HG02678 (cell line): ENCODE measurements at regions not wholly inside any gene's neighbourhood (a gene's known extent, or its start where the extent isn't known, plus 50 kb on each side); places are given as distances from the start of the nearest gene placed in this dataset.
"Not testable (repeated sequence)": the region's sequence is repeated elsewhere in the genome, so short reads cannot be mapped to it uniquely, and the experiment has no call there.

ENCODE experiments used
- ATAC-seq: cut with Tn5 transposase; IDR thresholded peaks from one replicate; pipeline ENCODE4 v1.9.1; 2021; ENCODE audit warnings: mild to moderate bottlenecking, moderate library complexity; ENCODE audit not compliant: unreplicated experiment

DNA sequence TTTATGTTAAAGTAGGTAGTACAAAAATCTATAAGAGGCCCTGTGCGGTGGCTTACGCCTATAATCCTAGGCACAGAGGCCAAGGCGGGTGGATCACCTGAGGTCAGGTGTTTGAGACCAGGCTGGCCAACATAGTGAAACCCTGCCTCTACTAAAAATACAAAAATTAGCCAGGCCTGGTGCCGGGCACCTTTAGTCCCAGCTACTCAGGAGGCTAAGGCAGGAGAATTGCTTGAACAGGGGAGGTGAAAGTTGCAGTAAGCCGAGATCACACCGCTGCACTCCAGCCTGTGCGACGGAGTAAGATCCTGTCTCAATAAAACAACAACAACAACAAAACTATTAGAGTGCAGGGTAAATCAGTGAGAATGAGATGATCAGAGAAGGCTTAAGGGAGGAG lies 634.5 kb downstream of the NR2F1-AS1 start:
- ATAC-seq = no peak

DNA sequence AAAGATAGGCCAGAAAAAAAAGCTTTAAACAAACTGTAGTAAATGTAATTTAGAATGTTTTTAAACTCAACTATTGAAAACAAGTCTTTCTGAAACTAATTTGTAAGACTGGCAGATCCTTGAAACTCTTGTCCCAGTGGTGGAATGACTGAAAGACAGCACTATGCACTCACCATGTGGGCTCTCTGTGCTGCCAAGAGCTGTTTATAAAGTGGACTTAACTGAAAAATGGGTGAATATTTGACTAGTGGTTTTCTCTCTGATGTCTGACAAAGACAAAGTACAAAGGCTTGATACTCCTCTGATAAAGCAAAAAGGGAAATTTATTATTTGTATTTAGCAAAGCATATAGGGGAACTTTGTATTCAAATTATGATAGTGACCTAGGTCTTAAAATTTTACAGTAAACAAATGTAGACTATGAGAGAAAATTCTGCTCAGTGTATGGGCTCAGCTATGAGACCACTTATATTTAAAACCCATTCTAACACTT lies 635.4 kb downstream of the NR2F1-AS1 start:
- ATAC-seq = peak; percentile 49

DNA sequence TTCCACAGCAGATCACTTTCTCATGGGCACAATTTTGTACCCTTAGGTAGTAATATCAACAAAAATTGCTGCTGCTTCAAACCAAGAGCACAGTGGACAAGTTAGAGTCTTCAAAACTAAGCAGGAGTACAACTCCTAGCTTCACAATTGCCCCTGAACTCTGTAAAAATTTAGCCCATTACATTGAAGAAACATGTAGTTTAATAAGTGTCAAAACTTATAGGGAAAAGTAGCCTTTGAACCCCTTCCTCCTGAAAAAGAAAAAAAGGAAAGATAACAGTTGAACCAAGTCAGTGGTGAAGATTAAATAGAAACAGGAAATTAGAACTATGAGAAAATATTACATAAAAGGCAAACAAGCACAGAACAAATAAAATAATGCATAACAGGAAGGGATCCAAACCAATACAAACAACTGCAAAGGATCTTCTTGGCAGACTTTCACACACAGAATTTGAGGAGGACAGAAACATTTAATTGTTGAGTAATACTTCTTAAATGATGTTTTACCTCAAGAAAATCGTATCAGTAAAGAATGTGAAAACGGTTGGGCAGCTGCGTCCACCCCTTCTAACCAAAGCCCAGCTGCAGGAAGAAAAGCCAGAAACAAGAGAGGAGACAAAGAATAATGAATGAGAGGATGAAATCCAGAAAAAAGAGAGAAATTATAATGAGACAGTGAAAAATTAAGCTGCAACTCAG lies 636.0 kb downstream of the NR2F1-AS1 start:
- no peak for ATAC-seq

DNA sequence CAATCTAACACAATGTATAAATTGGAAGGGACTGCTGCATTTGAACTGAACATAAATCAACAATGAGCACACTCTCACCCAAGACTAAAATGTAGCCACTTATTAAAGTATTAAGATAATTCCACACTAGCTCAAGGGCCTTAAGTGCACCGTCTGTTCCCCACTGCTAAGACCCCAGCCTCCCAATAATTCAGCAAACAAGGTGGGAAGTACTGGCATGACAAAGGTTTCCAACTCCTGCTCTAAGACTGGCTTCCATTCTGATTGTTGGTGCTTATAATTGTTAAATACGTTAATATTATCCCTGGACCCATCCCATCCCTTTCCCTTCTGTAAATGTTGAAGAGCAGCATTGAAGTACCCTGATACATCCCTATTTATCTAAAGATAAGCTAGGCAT lies 636.7 kb downstream of the NR2F1-AS1 start:
- no peak for ATAC-seq

DNA sequence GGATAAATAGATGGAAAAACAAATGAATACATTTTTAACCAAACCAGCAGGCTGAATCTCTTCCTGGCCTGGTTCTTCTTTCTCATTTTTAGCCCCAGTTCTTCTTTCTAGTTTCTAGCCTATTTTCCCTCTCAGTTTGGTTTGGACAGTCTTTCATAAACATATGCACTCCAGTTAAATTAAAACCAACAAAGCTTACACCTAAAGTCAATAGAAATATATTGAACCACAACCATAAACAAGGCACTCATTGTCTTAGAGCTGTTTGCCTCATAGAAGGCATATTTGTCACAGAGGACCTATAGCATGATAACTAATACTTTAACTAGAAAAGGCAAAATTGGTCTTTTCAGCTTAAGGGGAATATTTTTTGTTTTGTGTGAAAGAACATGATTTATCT lies 638.3 kb downstream of the NR2F1-AS1 start:
- ATAC-seq = no peak

DNA sequence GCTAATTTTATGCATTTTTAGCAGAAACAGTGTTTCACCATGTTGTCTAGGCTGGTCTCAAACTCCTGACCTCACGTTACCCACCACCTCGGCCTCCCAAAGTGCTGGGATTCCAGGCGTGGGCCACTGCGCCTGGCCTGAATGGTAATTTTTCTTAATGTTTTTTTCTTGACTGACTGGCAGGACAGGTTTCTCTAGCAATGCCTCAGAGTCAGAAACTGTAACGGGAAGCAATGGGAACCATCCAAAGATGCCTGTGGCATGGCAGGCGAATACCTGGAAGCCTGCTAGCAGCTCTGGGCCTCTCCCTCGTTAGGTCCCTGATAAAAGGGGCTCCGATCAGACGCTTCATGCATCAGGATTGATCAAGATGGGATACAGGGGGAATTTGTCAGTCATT lies 639.2 kb downstream of the NR2F1-AS1 start:
- ATAC-seq = no peak

DNA sequence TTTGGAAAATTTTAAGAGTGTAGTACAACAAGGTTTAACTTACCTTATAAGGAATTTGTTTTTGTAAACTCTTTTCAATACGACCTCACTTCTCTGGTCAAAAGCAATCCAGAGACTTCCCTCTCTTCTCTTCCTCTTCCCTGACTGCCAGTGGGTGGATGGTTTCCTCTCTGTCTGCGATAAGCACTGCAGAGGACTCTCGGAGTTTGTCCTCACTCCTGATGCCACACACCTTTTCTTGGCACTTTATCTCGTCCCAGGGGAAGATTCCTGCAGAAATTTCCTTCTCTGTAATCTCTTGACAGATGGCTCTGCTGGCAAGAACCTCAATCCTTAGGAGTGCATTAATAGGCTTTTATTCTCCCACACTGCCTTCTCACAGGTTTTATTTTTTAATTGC lies 641.6 kb downstream of the NR2F1-AS1 start:
- no peak for ATAC-seq

DNA sequence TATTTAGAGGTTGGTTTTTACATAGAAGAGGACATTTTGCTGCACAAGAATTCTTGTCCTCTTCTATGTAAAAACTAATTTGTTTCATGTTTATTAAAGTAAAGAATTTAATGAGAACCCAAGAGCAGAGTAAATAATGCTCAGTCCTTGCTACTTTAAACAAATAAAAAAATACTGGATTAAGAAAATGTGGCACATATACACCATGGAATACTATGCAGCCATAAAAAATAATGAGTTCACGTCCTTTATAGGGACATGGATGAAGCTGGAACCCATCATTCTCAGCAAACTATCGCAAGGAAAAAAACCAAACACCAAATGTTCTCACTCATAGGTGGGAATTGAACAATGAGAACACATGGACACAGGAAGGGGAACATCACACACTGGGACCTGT lies 643.6 kb downstream of the NR2F1-AS1 start:
- not testable (repeated sequence) for ATAC-seq

DNA sequence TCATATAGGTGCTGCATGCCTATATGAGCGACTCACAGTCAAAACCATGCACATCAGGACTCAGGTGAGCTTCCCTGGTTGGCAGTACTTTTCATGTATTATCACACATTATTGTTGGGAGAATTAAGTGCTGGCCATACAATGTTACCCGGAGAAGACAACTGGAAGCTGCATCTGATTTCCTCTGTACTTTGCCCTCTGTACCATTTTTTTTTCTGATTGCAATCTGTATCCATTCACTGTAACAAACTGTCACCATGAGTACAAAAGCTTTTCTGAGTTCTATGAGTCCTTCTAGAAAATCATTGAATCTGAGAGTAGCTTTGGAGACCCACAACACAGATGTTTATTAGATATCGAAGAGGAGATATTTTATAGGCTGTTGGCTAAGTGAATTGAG lies 651.0 kb downstream of the NR2F1-AS1 start:
- no peak for ATAC-seq

DNA sequence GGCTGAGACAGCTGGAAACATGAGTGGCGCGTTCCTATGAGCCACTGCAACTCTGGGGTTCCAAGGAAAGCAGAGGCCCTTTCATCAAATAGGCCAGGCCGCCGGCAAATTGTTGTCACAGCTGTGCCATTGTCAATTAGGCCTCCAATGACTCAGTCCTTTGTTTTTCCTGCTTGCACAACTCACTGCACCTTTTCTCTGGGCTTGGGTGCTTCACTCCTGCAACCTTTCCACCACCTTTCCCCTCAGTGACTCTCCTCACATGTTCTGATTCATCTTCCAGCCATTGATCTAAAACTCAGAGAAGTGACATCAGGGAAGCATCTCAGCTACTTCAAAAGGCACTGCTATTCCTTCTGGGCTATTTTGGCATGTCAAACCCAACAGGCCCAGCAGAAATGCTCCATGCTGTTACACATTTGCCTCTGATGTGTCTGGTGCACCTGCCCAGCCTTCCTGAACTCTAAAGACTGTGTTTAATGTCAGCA lies 653.7 kb downstream of the NR2F1-AS1 start:
- no peak for ATAC-seq

DNA sequence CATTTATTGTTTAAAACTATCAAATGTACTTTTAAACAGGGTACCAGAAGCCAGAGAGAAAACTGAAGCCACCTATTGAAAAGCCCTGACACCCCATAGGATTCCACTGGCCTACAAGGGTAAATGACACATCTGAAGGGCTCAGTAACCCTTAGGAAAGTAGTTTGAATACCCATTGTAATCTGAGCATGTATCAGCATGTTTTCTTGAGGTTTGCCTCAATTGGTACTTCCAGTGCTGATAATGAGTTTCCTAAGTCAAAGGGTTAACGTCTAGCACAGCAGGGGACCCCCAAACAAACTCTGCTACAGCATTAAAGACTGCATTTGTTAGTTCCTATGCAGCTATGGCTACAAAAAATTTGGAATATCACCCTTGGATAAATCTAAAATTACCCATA lies 657.1 kb downstream of the NR2F1-AS1 start:
- no peak for ATAC-seq

DNA sequence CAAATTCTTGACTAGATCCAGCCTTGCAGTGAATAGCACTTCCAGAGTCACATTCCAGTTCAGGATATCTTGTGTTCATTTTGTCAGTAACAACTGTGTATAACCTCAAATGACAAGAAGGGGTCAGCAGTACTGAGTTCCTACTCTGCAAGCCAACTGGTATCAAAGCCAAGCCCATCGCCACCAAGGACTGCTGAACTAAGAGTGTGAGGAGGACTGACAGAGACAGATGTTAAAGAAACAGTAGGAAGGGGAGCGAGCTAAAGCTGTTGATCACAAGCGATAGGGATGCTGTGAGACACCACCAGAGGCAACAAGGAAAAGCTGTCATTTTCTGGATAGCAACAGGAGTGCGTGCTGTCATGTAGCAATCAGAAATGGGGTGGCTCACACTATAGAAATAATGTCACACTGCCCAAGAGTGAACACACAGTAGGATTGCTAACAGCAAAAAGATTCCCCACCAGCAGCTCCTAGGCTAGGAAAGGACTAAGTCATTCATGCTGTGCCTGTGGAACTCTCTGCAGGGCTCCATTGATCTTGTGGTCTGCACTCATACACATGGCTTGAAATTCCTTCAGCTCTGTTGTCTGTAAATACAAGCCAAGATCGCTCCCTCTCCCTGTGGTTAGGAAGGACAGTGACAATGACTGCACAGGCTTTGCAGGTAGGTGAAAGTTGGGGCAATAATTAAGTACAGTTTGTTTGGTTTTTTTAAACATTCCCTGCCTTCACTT lies 658.6 kb downstream of the NR2F1-AS1 start:
- ATAC-seq = no peak

DNA sequence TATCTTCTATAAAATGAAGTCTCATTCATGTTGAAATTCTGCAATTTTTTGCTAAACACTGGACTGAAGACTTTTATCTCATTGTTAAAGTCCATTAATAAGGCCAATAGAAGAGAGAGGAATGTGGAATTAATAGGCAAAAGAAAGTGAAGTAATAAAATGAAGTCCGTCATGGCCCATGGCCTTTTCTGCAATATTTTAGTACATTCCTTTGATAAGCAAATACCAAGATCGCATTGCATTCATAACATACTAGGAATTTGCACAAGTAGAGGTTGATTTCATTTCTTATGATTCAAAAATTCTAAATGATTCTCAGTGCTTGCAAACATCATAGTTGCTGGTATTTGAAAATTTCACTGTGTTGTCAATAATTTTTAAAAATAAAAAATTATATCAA lies 664.0 kb downstream of the NR2F1-AS1 start:
- ATAC-seq = no peak

DNA sequence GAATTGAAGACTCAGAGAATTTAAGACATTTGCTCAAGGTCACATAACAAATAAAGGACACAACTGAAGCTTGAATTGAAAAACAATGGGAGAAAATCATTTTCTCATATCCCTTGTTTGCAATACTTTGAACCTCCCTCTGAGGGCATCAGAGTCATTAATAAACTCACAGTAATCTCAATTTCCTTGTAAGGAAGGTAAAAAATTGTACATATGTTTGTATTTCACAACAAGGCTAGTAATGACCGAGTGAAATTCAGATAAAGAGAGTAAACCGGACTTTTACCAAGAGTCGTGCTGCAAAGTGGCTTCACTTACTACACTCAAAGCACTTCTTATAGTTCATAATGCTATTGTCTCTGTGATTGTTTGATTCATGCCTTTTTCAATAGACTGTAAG lies 665.0 kb downstream of the NR2F1-AS1 start:
- ATAC-seq = no peak

DNA sequence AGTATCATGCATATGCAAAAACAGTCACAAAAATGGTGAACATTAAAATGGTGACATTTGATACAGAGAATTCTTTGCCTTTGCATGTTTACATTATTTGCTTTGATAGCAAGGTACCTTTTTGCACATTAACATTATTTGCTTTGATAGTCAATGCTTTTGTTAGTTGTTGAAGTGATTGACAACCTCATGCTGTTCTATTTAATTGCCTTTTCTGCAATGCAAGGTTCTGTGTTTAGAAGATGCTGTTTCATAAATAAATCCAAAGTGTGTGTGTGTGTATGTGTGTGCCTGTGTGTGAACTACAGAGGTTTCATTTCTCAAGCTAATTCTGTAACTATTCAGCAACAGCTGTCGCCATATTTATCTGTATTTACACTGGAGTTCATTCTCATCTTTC lies 668.7 kb downstream of the NR2F1-AS1 start:
- ATAC-seq = no peak

DNA sequence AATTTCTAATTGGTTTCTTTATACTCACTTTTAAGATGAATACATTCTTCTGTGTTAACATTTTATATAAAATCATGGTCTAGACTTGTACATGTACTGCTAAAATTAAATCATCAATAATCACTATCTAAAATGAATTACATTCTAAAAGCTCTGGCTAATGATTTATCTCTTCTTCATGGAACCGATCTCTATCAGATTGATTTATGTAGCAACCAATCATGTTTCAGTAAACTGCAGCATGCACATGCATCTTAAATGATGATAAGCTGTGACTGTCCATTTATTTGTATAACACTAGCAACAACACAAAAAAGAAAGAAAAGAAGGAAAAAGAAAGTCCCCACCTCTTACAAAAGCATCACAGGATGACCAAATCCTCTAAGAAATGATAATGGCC lies 669.2 kb downstream of the NR2F1-AS1 start:
- ATAC-seq = no peak

DNA sequence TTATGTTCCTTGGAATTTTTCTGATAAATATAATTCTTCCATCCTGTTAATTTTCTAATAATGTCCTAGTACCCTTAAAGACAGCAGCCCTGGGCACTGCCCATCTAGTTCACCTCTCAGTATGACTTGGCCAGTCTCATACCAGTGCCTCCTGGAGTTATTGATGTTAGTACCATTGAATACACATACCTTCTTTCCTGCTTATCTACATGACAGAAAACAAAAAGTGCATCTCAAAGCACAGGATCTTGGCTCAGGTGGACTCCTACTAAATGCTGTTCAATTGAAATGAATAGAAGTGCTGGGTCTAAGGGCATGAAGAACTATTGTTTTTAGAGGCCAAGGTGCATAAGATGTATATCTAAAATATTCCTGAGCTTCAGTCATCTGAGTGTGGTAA lies 669.7 kb downstream of the NR2F1-AS1 start:
- no peak for ATAC-seq

DNA sequence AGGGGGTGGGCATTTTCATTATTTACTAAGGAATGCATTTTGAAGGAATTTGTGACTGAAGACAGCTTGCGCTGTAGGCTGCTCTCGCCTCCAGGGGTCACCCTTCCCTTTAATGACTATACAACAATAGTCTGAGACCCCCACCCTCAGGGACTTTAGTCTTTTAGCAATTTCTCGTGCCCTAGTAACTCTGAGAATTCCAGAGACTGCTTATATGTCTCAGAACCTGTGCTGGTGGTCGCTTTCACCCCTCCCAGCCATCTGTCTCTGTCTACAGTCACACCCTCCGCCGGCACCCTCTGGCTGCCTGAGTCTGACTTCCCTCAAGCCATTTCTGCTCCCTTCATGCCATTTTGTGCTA lies 671.4 kb downstream of the NR2F1-AS1 start:
- no peak for ATAC-seq

DNA sequence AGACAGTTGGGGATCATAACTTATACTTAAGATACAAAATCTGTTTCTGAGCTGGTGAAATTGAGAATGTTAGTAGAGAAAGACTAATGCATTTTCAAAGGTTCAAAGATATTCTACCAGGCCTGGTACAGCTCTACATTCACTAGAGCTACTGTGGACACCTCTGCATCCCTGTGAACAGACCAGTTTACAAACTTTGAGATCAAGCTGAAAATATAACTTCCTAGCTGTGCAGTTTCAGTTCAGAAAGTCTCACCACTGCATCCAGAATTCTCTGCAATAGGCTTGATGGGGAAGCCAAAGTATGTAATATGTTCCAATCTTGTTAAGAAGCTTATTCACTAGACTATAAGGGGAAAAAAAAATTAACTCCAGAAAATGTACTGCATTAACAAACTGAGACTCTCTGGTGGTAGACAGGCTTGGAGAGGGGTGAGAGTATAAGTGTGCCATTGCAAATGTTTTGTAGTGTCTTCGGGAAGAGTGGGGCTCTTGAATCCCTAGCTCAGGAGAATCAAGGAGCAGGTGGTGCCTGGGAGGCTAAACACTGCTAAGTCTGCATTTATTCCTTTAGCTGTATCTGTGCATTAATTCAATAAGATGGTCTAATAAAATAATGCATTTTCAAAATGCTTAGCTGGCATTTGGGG lies 671.9 kb downstream of the NR2F1-AS1 start:
- ATAC-seq = no peak

DNA sequence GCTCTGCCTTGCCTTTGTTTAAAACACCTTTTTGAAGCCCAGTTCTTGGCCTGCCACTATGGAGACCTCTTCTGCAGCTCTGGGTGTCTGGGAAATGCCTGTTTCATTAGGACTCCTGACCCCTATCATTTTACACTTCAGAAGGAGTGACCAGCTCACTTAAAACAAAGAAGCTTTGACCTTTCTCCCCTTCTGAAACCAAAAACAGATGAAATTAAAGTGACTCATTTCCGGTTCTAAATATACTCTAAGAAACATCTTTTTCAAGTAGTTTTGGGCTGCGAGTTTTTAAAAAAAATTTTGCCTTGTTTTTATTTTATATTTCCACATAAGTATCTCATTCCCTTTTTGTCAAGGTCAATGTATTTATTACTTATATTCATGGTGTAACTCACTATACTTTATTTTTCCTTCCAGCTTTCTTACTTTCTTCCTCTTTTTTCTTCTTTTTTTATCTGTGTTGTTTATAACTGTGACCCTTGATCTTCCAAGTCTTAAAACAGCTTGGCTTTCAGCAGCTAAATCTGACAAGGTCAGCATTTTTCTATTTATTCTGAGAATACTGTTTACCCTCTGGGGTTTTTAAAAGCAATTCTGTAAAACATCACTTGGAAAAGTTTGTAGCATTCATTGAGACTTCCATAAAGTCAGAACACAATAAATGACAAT lies 672.9 kb downstream of the NR2F1-AS1 start:
- ATAC-seq = peak; percentile 72

DNA sequence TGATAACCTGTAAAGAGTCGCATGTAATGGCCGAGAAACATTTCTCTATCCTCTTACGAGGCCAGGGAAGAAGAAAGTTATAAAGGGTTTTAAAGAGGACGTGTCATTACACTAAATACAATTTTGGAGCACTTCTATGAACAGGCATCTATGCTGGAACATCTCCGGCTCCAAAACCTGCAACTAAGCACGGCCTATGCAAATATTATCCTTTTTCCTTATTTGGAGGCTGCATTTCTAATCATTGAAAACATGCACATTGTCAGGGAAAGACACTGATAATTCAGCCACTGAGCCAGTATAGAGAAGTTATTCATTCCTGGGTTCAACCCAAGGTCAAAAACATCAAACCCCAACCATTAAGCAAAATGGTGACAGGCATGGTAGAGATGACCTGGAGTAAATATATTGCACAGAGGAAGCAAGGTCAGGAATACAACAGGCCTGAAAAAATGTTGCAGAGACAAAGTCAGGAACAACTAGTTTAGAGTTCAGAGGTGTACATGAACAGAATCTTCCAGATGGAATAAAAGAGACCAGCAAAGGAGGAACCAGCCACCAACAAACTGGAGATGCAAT lies 674.1 kb downstream of the NR2F1-AS1 start:
- no peak for ATAC-seq
